Neural progenitor cell (in vitro differentiated cells): ENCODE measurements at regions not wholly inside any gene's neighbourhood (a gene's known extent, or its start where the extent isn't known, plus 50 kb on each side); places are given as distances from the start of the nearest gene placed in this dataset.

Experiments used
- EZH2 ChIP-seq: fragments of 200-600 bp; sonication (generic); IDR thresholded peaks from 2 replicates; pipeline ENCODE4 v1.6.1; 2017; ENCODE audit warnings: antibody characterized with exemption, mild to moderate bottlenecking, moderate library complexity
- EZH2phosphoT487 ChIP-seq: fragments of 200-600 bp; sonication (generic); IDR thresholded peaks from 2 replicates; pipeline ENCODE4 v1.6.1; 2017; ENCODE audit warnings: antibody characterized with exemption
- TF ChIP-seq, protein P1 (sequence below): fragments of 200-600 bp; sonication (generic); IDR thresholded peaks from 2 replicates; pipeline ENCODE4 v1.5.1; 2017; ENCODE audit warnings: antibody characterized with exemption, mild to moderate bottlenecking

GRCh38 chr18:77634494-77634893, 384.8 kb downstream of the GALR1 start:
- TF ChIP-seq, protein P1, sequence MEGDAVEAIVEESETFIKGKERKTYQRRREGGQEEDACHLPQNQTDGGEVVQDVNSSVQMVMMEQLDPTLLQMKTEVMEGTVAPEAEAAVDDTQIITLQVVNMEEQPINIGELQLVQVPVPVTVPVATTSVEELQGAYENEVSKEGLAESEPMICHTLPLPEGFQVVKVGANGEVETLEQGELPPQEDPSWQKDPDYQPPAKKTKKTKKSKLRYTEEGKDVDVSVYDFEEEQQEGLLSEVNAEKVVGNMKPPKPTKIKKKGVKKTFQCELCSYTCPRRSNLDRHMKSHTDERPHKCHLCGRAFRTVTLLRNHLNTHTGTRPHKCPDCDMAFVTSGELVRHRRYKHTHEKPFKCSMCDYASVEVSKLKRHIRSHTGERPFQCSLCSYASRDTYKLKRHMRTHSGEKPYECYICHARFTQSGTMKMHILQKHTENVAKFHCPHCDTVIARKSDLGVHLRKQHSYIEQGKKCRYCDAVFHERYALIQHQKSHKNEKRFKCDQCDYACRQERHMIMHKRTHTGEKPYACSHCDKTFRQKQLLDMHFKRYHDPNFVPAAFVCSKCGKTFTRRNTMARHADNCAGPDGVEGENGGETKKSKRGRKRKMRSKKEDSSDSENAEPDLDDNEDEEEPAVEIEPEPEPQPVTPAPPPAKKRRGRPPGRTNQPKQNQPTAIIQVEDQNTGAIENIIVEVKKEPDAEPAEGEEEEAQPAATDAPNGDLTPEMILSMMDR = no peak
- TF ChIP-seq EZH2phosphoT487 = no peak
- no peak for TF ChIP-seq EZH2
